Breast epithelium (tissue), 4 donors: ENCODE measurements at regions not wholly inside any gene's neighbourhood (a gene's known extent, or its start where the extent isn't known, plus 50 kb on each side); places are given as distances from the start of the nearest gene placed in this dataset.

Experiments used
- DNase-seq, 2 donors: peaks; one replicate each; pipeline ENCODE4 v3.0.0-alpha.2; 2019; ENCODE audit warnings: low spot score in 2 of 2
- H3K27ac ChIP-seq, 2 donors: fragments of 200-600 bp; sonication (generic) in 1 of 2; one replicate each; pipeline ENCODE4 v1.5.1; 2016 to 2019; ENCODE audit warnings: mild to moderate bottlenecking in 1 of 2
- H3K27me3 ChIP-seq, 2 donors: fragments of 200-600 bp; sonication (generic) in 1 of 2; one replicate each; pipeline versions ENCODE4 v1.5.1 to v1.6.0; 2017 to 2019; ENCODE audit warnings: control low read depth in 1 of 2, mild to moderate bottlenecking in 1 of 2
- H3K36me3 ChIP-seq: fragments of 200-600 bp; one replicate; pipeline ENCODE4 v1.5.1; 2019
- H3K4me1 ChIP-seq, 2 donors: fragments of 200-600 bp; sonication (generic); one replicate each; pipeline ENCODE4 v1.5.1; 2016 to 2019; ENCODE audit warnings: control low read depth in 1 of 2
- H3K4me3 ChIP-seq, 3 donors: fragments of 200-600 bp; sonication (generic); 1 replicate in 2 of 3; 2 replicates in 1 of 3; pipeline ENCODE4 v1.5.1; 2016 to 2019; ENCODE audit warnings: mild to moderate bottlenecking in 3 of 3, moderate library complexity in 2 of 3
- H3K9me3 ChIP-seq, 2 donors: fragments of 200-600 bp; sonication (generic) in 1 of 2; one replicate each; pipeline ENCODE4 v1.5.1; 2016 to 2019; ENCODE audit warnings: control low read depth in 1 of 2
- POLR2A ChIP-seq: fragments of 450-650 bp; IDR thresholded peaks from one replicate; pipeline ENCODE4 v1.6.1; 2016; ENCODE audit warnings: antibody characterized with exemption, mild to moderate bottlenecking, moderate library complexity
- POLR2AphosphoS5 ChIP-seq, 3 donors: sonication (generic); formaldehyde crosslinking; IDR thresholded peaks; one replicate each; pipeline ENCODE4 v1.6.1; 2017; ENCODE audit warnings: antibody characterized with exemption in 3 of 3
- intact Hi-C: fragments of 100-400 bp; cut with DNase I; formaldehyde crosslinking; loops from one replicate; pipeline ENCODE4 v1.15.1; 2023; ENCODE audit warnings: low total_unique reads
- TF ChIP-seq, protein P1 (sequence below), 3 donors: fragments of 450-650 bp; IDR thresholded peaks; one replicate each; pipeline ENCODE4 v1.5.1; 2016 to 2017; ENCODE audit warnings: antibody characterized with exemption in 3 of 3, mild to moderate bottlenecking in 3 of 3, moderate library complexity in 3 of 3

DNA sequence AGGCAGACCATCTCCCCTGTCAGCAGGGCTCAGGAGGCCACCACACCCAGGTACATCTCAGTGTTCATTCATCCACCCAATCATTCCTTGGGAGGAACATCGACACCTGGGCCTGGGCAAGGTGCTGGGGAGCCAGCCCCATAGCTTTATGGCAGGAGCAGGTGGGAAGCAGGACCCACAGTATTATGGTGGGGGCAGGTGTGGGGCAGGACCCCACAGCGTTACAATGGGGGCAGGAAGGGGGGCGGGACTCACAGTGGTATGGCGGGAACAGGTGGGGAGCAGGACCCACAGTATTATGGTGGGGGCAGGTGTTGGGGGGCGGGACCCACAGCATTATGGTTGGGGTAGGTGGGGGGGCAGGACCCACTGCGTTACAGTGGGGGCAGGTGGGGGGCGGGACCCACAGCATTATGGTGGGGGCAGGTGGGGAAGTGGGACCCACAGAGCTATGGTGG lies 128.9 kb upstream of the HS6ST1 start:
- TF ChIP-seq POLR2AphosphoS5 (IDR thresholded peaks at IDR 0.05), result no peak
- TF ChIP-seq POLR2A, result no peak
- TF ChIP-seq, protein P1, sequence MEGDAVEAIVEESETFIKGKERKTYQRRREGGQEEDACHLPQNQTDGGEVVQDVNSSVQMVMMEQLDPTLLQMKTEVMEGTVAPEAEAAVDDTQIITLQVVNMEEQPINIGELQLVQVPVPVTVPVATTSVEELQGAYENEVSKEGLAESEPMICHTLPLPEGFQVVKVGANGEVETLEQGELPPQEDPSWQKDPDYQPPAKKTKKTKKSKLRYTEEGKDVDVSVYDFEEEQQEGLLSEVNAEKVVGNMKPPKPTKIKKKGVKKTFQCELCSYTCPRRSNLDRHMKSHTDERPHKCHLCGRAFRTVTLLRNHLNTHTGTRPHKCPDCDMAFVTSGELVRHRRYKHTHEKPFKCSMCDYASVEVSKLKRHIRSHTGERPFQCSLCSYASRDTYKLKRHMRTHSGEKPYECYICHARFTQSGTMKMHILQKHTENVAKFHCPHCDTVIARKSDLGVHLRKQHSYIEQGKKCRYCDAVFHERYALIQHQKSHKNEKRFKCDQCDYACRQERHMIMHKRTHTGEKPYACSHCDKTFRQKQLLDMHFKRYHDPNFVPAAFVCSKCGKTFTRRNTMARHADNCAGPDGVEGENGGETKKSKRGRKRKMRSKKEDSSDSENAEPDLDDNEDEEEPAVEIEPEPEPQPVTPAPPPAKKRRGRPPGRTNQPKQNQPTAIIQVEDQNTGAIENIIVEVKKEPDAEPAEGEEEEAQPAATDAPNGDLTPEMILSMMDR (IDR thresholded peaks at IDR 0.05), result no peak
- no peaks in the 10 kb centered on the region for H3K27me3 ChIP-seq
- intact Hi-C loops, result no loop called here
- H3K27ac ChIP-seq, result no peak overlapping the region
- DNase-seq, result no peak
- H3K4me1 ChIP-seq, result no peaks in the 10 kb centered on the region
- H3K4me3 ChIP-seq, result no peak overlapping the region
- H3K9me3 ChIP-seq, result no peaks in the 10 kb centered on the region
- H3K36me3 ChIP-seq, result no peaks in the 10 kb centered on the region

DNA sequence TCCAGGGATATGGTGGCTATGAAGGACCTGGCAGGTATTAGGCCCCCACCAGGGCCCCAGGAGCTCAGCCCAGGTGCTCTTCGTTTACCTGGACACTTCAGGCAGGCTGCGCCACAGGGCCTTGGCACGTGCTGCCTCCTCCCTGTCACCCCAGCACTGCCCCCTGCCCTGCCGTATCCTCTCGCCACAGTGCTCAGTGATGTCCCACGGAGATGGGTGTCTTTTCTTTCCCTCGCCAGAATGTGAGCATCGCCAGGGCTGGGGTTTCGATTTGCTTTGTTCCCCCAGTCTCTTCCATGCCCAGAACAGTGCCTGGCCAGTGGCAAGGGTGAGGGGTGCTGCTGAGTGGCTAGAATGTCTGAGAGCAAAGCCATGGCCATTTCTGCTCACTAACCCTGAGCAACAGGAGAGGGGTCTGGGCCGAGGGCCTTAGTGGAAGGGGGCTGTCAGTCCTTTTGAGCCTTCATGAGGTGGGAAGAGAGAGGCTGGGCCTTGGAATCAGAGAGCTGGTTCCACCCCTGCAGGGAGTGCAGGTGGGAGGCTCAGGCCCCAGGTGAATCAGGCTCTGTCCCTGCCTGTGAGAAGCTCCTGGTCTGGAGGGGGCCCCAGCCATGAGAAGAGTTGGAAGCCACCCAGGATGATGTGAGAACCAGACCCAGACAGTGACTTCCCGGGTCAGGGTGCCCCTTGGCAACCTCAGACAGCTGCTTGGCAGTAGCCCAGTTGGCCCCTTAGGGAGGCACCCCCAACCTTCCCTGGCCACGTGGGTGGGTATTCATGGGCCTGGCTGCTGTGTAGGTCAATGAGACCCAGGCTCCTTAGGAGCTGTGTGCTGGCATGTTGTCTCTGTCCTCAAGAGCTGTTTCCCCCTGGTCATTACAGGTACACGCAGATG lies 129.9 kb upstream of the HS6ST1 start:
- H3K4me1 ChIP-seq, result no peaks in the 10 kb centered on the region
- no peaks in the 10 kb centered on the region for H3K9me3 ChIP-seq
- no peaks in the 10 kb centered on the region for H3K27me3 ChIP-seq
- no peak for DNase-seq
- intact Hi-C loops, result no loop called here
- H3K36me3 ChIP-seq, result no peaks in the 10 kb centered on the region
- TF ChIP-seq, protein P1 (IDR thresholded peaks at IDR 0.05), result no peak
- TF ChIP-seq POLR2AphosphoS5 (IDR thresholded peaks at IDR 0.05), result no peak
- no peak for TF ChIP-seq POLR2A
- no peak overlapping the region for H3K27ac ChIP-seq
- no peak overlapping the region for H3K4me3 ChIP-seq

DNA sequence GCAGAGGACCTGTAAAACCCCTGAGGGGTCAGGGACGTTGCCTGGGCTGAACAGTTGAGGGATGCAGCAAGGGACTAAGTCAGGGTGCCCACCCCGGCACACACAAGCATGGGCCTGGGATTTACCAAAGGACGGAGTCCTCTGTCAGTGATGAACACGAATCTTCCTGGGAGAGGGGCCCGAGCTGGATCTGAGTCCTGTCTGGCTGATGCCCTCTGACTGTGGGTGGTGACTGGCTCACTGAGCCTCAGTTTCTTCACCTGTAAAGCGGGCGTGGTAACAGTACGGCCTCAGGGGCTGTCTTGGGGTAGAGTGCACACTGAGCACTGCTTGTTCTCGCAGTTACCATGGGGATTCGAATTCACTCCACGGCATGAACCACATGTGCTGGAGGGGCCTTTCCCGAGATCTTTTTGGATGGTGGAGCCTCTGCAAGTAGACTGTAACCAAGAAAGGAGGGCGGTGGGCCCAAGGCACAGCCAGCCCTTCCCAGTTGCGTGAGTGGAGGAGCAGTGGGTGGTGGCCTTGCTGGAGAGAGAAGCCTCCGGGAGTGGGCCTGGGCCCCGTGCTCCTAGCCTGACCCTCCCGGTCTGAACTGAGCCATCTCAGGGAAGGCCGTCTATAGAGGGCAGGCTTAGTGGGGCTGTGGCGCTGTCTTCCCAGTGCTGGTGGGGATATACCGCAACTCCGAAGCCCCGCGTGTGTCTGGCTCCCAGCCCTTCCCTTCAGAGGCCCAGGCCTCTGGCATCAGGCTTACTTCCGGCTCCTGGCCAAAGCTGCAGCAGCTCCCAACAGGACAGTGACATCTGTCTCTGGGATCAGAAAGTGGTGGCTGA lies 130.8 kb upstream of the HS6ST1 start:
- Histone ChIP-seq H3K9me3 (no peaks in the 10 kb centered on the region), H3K36me3 (no peaks in the 10 kb centered on the region), H3K27ac (no peak overlapping the region), H3K4me3 (no peak overlapping the region), H3K27me3 (no peaks in the 10 kb centered on the region), H3K4me1 (no peaks in the 10 kb centered on the region)
- no peak for DNase-seq
- intact Hi-C loops, result no loop called here
- TF ChIP-seq, protein P1 (IDR thresholded peaks at IDR 0.05), result no peak
- TF ChIP-seq POLR2A (no peak), POLR2AphosphoS5 (IDR thresholded peaks at IDR 0.05) (no peak)

DNA sequence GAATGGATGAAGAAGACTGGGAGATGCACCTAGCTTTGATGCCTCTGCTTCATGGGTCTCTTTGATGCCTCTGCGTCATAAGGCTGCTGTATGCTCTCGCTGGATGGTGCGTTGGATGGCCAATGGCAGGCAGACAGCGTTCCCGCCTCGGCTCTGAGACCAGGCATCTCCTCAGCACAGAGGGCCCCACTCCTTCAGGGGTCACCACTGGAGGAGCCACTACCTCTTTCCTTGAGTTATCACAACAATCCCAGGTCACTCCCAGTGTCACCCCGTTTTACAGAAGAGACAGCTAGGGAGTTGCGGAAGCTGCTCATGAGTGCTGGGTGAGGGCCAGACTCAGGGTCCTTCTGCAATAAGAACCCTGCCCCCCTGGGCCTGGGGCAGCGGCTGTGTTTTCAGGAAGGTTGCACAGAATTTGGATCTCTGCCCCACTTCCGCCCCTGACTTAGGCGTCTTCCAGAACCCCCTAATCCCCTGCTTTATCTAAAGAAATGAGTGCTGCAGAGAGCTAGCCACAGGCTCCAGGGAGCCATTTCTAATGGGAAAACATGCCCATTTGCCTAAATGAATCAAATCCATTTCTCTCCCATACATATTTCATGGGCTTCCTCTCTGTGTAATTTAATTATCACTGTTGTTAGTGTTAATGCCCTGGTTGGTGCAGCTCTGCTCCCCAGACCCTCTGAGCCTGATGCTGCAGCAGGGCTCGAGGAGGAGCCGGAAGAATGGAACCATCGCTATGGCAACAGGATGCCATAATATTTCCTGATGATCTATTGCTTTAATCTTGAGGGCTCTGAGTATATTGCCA lies 131.8 kb upstream of the HS6ST1 start:
- no peaks in the 10 kb centered on the region for H3K27me3 ChIP-seq

More for the DNA sequence above, 131.8 kb upstream of the HS6ST1 start:
- H3K4me3 ChIP-seq, result no peak overlapping the region
- DNase-seq, result no peak
- TF ChIP-seq, protein P1 (IDR thresholded peaks at IDR 0.05), result no peak
- TF ChIP-seq POLR2A (no peak), POLR2AphosphoS5 (IDR thresholded peaks at IDR 0.05) (no peak)
- no peaks in the 10 kb centered on the region for H3K36me3 ChIP-seq
- intact Hi-C loops, result no loop called here
- no peaks in the 10 kb centered on the region for H3K9me3 ChIP-seq
- H3K4me1 ChIP-seq, result no peaks in the 10 kb centered on the region
- no peak overlapping the region for H3K27ac ChIP-seq
